HepG2 (cell line): ENCODE measurements at regions not wholly inside any gene's neighbourhood (a gene's known extent, or its start where the extent isn't known, plus 50 kb on each side); places are given as distances from the start of the nearest gene placed in this dataset.

Experiments used
- ATAC-seq: fragments of 200-7000 bp; cut with Tn5 transposase; 3 replicates; pipeline ENCODE4 v1.9.1; 2020; ENCODE audit warnings: mild to moderate bottlenecking, moderate library complexity
- BruUV-seq: library from RNA; stranded (reverse); fragments of 400-500 nt; replicated peaks from 2 replicates; lab custom pipeline; 2021; lab: Mats Ljungman, UMichigan
- CTCF ChIA-PET: fragments of 300-600 bp; formaldehyde crosslinking; extraction: SDS; loops from one replicate; lab custom pipeline; 2021; ENCODE audit warnings: low total read pairs, inconsistent platforms, low intra/inter-chr PET ratio; lab: Yijun Ruan, JAX
- POLR2A ChIA-PET: fragments of 350-600 bp; sonication (Branson Sonifier 250); formaldehyde crosslinking; loops from one replicate; lab custom pipeline; 2020; ENCODE audit warnings: antibody characterized with exemption, inconsistent platforms; lab: Yijun Ruan, JAX
- DNase-seq: peaks from one replicate; pipeline ENCODE4 v3.0.0-alpha.2; 2015; ENCODE audit warnings: low spot score
- FAIRE-seq: peaks from 3 replicates; lab custom pipeline; 2011; peaks lifted over from hg19 to GRCh38; lab: Jason Lieb, UNC
- H2AFZ ChIP-seq: one replicate; pipeline ENCODE4 v1.6.1; 2011; ENCODE audit warnings: low read length, inconsistent platforms
- H3K27ac ChIP-seq: fragments of 300-600 bp; 3 replicates; pipeline ENCODE4 v1.8.0; 2011; ENCODE audit warnings: mixed run types, mild to moderate bottlenecking, mixed read lengths, low read length, inconsistent platforms; ENCODE audit not compliant: insufficient read depth; ENCODE audit errors: extremely low read length
- H3K27me3 ChIP-seq, 2 experiments: fragments of 200-600 bp in 1 of 2; 2 replicates in 1 of 2; 3 replicates in 1 of 2; pipeline versions ENCODE4 v1.6.0 to v1.8.0; 2011; ENCODE audit warnings: low read length in 2 of 2, mild to moderate bottlenecking in 2 of 2, moderate library complexity in 2 of 2, inconsistent platforms in 1 of 2; ENCODE audit not compliant: insufficient read depth in 2 of 2, control insufficient read depth in 1 of 2
- H3K36me3 ChIP-seq, 2 experiments: fragments of 200-600 bp in 1 of 2; replicated peaks in 1 of 2; 2 replicates in 1 of 2; 3 replicates in 1 of 2; pipeline versions ENCODE4 v1.5.1 to v1.8.0; 2011; ENCODE audit warnings: low read length in 2 of 2, inconsistent platforms in 1 of 2; ENCODE audit not compliant: insufficient read depth in 2 of 2, control insufficient read depth in 1 of 2
- H3K4me1 ChIP-seq: 2 replicates; pipeline ENCODE4 v1.5.1; 2012; ENCODE audit warnings: low read length, inconsistent platforms; ENCODE audit not compliant: insufficient read depth
- H3K4me2 ChIP-seq: 2 replicates; pipeline ENCODE4 v1.6.0; 2011; ENCODE audit warnings: low read depth, low read length, inconsistent platforms
- H3K4me3 ChIP-seq, 3 experiments: fragments of 200-600 bp in 1 of 3; sonication (generic), shearing (Covaris generic) in 1 of 3; replicated peaks in 1 of 3; 2 replicates each; pipeline ENCODE4 v1.5.1; 2011 to 2016; ENCODE audit warnings: low read length in 3 of 3, inconsistent platforms in 2 of 3, low read depth in 2 of 3, mild to moderate bottlenecking in 2 of 3, control low read depth in 1 of 3, mixed read lengths in 1 of 3; ENCODE audit not compliant: insufficient read depth in 1 of 3
- H3K79me2 ChIP-seq: one replicate; pipeline ENCODE4 v1.6.1; 2011; ENCODE audit warnings: low read length, inconsistent platforms; ENCODE audit not compliant: insufficient read depth
- H3K9ac ChIP-seq: 2 replicates; pipeline ENCODE4 v1.6.0; 2011; ENCODE audit warnings: mild to moderate bottlenecking, low read depth, low read length, inconsistent platforms; ENCODE audit not compliant: insufficient read depth
- H3K9me3 ChIP-seq: 2 replicates; pipeline ENCODE4 v1.5.1; 2012; ENCODE audit warnings: mild to moderate bottlenecking, low read length
- H4K20me1 ChIP-seq: 2 replicates; pipeline ENCODE4 v1.6.0; 2011; ENCODE audit warnings: inconsistent platforms, mild to moderate bottlenecking, low read length, moderate library complexity; ENCODE audit not compliant: insufficient read depth
- ARNT2 ChIP-seq: sonication (generic); formaldehyde crosslinking; IDR thresholded peaks from 2 replicates; pipeline ENCODE4 v1.8.0; 2022; ENCODE audit warnings: mild to moderate bottlenecking, low read depth, missing genetic modification reagents, moderate library complexity
- BCLAF1 ChIP-seq: fragments of 450-650 bp; IDR thresholded peaks from 2 replicates; pipeline ENCODE4 v1.6.1; 2017; ENCODE audit warnings: mild to moderate bottlenecking
- CBX1 ChIP-seq: IDR thresholded peaks from one replicate; pipeline ENCODE4 v1.6.1; 2016; ENCODE audit warnings: antibody characterized with exemption, low read depth
- DPF2 ChIP-seq: sonication (generic); formaldehyde crosslinking; IDR thresholded peaks from 2 replicates; pipeline ENCODE4 v1.4.0; 2020; ENCODE audit warnings: mild to moderate bottlenecking, low read depth, missing genetic modification reagents, borderline replicate concordance
- KLF6 ChIP-seq: IDR thresholded peaks from 2 replicates; pipeline ENCODE4 v1.8.0; 2016; ENCODE audit warnings: missing biosample characterization, missing genetic modification reagents
- MAZ ChIP-seq, 2 experiments: sonication (generic) in 1 of 2; formaldehyde crosslinking in 1 of 2; IDR thresholded peaks; 2 replicates each; pipeline versions ENCODE4 v1.5.0 to v1.6.1; 2012 to 2020; ENCODE audit warnings: low read depth in 2 of 2, mild to moderate bottlenecking in 2 of 2, borderline replicate concordance in 1 of 2, improper control_type of control experiment in 1 of 2, low read length in 1 of 2, missing genetic modification reagents in 1 of 2, moderate library complexity in 1 of 2
- TEF ChIP-seq: sonication (generic); formaldehyde crosslinking; IDR thresholded peaks from 2 replicates; pipeline ENCODE4 v1.5.0; 2020; ENCODE audit warnings: missing genetic modification reagents
- TOE1 ChIP-seq: sonication (generic); formaldehyde crosslinking; IDR thresholded peaks from 2 replicates; pipeline ENCODE4 v1.4.0; 2020; ENCODE audit warnings: mild to moderate bottlenecking, missing genetic modification reagents
- ZNF496 ChIP-seq: sonication (generic); formaldehyde crosslinking; IDR thresholded peaks from 2 replicates; pipeline ENCODE4 v1.8.1; 2023; ENCODE audit warnings: mild to moderate bottlenecking, moderate library complexity, missing genetic modification reagents; ENCODE audit not compliant: insufficient replicate concordance
- ZNF567 ChIP-seq: sonication (generic); formaldehyde crosslinking; IDR thresholded peaks from 2 replicates; pipeline ENCODE4 v1.8.1; 2023; ENCODE audit warnings: mild to moderate bottlenecking, missing genetic modification reagents, borderline replicate concordance
- ZNF652 ChIP-seq: IDR thresholded peaks from 2 replicates; pipeline ENCODE4 v1.6.1; 2016; ENCODE audit warnings: low read depth, borderline replicate concordance
- ZSCAN22 ChIP-seq: sonication (generic); formaldehyde crosslinking; IDR thresholded peaks from 2 replicates; pipeline ENCODE4 v1.4.0; 2020; ENCODE audit warnings: mild to moderate bottlenecking, missing genetic modification reagents
- WGBS: methylation state at CpG from one replicate; pipeline ENCODE4 v1.1.6; 2017; ENCODE audit warnings: low lambda C conversion rate; 5-methylcytosine and 5-hydroxymethylcytosine counted together
- in situ Hi-C: cut with HindIII; loops from 2 replicates; pipeline ENCODE4 v1.10.0; 2017; ENCODE audit warnings: low pct_unique_long_range_greater_than_20kb; ENCODE audit not compliant: extremely low pct_ligation_motif_present
- intact Hi-C: fragments of 100-400 bp; cut with micrococcal nuclease; formaldehyde crosslinking; loops from one replicate; pipeline ENCODE4 v1.10.0; 2022; ENCODE audit not compliant: unreplicated experiment

- POLR2A ChIA-PET, result no interaction called here
- H3K79me2 ChIP-seq, result no peaks in the 10 kb centered on the region
- H3K27ac ChIP-seq, result no peak overlapping the region
- no peaks in the 10 kb centered on the region for H4K20me1 ChIP-seq
- H2AFZ ChIP-seq, result no peak overlapping the region
- H3K9me3 ChIP-seq, result no peaks in the 10 kb centered on the region
- ATAC-seq, result no peak
- intact Hi-C loops, result no loop called here
- no peaks in the 10 kb centered on the region for H3K27me3 ChIP-seq
- WGBS, result under 1% methylated on average over 6 of the region's 6 CpGs
- no peak for TF ChIP-seq ZNF567 (CRISPR knock-in tag)
- no peak for TF ChIP-seq TOE1 (CRISPR knock-in tag)
- no peak for TF ChIP-seq MAZ (IDR thresholded peaks at IDR 0.05; ENCODE audit: borderline replicate concordance, low read depth, low read length)
- TF ChIP-seq MAZ (CRISPR knock-in tag; IDR thresholded peaks at IDR 0.05; ENCODE audit: low read depth), result no peak
- TF ChIP-seq DPF2, result no peak
- no peak for TF ChIP-seq ZNF496 (CRISPR knock-in tag)
- TF ChIP-seq BCLAF1, result no peak
- no peak for TF ChIP-seq ZSCAN22 (CRISPR knock-in tag)
- TF ChIP-seq ZNF652 (CRISPR knock-in tag), result no peak
- TF ChIP-seq KLF6 (CRISPR knock-in tag), result no peak
- TF ChIP-seq CBX1, result no peak
- TF ChIP-seq ARNT2 (CRISPR knock-in tag), result no peak
- no peak for TF ChIP-seq TEF (CRISPR knock-in tag)
- TF ChIP-seq, all 625 proteins: peak for 0
- H3K4me2 ChIP-seq, result no peak overlapping the region
- H3K36me3 ChIP-seq, result no peaks in the 10 kb centered on the region
- no peak overlapping the region for H3K9ac ChIP-seq
- CTCF ChIA-PET, result no interaction called here
- DNase-seq (no peak), FAIRE-seq (no peak)
- no TSS peak for BruUV-seq
- H3K4me3 ChIP-seq, result no peak overlapping the region
- in situ Hi-C loops, result no loop called here
- no peaks in the 10 kb centered on the region for H3K4me1 ChIP-seq
Measured at GRCh38 chr13:67355812-67356476, 125.8 kb upstream of the PCDH9 start.
